Stomach (tissue), 8 donors: ENCODE measurements at regions not wholly inside any gene's neighbourhood (a gene's known extent, or its start where the extent isn't known, plus 50 kb on each side); places are given as distances from the start of the nearest gene placed in this dataset.
A peak's percentile ranks its signal among the peaks of the same experiment; 100 is the strongest.

ENCODE experiments used
- DNase-seq, 2 donors: peaks; one replicate each; pipeline versions ENCODE4 v3.0.0 to v3.0.0-alpha.2; 2013 to 2019
- H3K27ac ChIP-seq, 5 donors: fragments of 200-600 bp in 4 of 5; sonication (generic) in 4 of 5; one replicate each; pipeline ENCODE4 v1.5.1; 2013 to 2019; ENCODE audit warnings: mild to moderate bottlenecking in 1 of 5, moderate library complexity in 1 of 5
- H3K27me3 ChIP-seq, 3 donors: fragments of 200-600 bp; sonication (generic); one replicate each; pipeline ENCODE4 v1.5.1; 2017 to 2019; ENCODE audit warnings: mixed run types in 1 of 3
- H3K36me3 ChIP-seq, 4 donors: fragments of 200-600 bp; sonication (generic); 1 replicate in 3 of 4; 2 replicates in 1 of 4; pipeline ENCODE4 v1.5.1; 2016 to 2019
- H3K4me1 ChIP-seq, 4 donors: fragments of 200-600 bp; sonication (generic); one replicate each; pipeline ENCODE4 v1.5.1; 2016 to 2019
- H3K4me3 ChIP-seq, 4 donors: fragments of 200-600 bp; sonication (generic) in 3 of 4; one replicate each; pipeline ENCODE4 v1.5.1; 2016 to 2019; ENCODE audit warnings: mild to moderate bottlenecking in 1 of 4
- H3K9me3 ChIP-seq, 4 donors: fragments of 200-600 bp; sonication (generic); one replicate each; pipeline ENCODE4 v1.5.1; 2016 to 2019
- CTCF ChIP-seq, 7 experiments: fragments of 450-650 bp in 4 of 7; fragments of 200-600 bp in 3 of 7; sonication (generic) in 3 of 7; IDR thresholded peaks; one replicate each; pipeline ENCODE4 v1.5.1; 2016 to 2019; ENCODE audit warnings: antibody characterized with exemption in 7 of 7, control low read depth in 2 of 7, mild to moderate bottlenecking in 1 of 7
- EP300 ChIP-seq: sonication (generic); formaldehyde crosslinking; IDR thresholded peaks from one replicate; pipeline ENCODE4 v1.6.1; 2017; ENCODE audit warnings: antibody characterized with exemption
- POLR2A ChIP-seq, 4 donors: fragments of 450-650 bp; IDR thresholded peaks; one replicate each; pipeline ENCODE4 v1.6.1; 2016; ENCODE audit warnings: antibody characterized with exemption in 4 of 4, control low read depth in 2 of 4, mild to moderate bottlenecking in 1 of 4, moderate library complexity in 1 of 4
- POLR2AphosphoS5 ChIP-seq, 3 donors: sonication (generic); formaldehyde crosslinking; IDR thresholded peaks; one replicate each; pipeline ENCODE4 v1.6.1; 2016; ENCODE audit warnings: antibody characterized with exemption in 3 of 3
- WGBS, 5 donors: extraction: QIAGEN DNeasy Blood & Tissue Kit in 3 of 5; methylation state at CpG; one replicate each; pipeline versions ENCODE4 v1.1.5 to v1.1.7; 2013 to 2018; 5-methylcytosine and 5-hydroxymethylcytosine counted together
- intact Hi-C: fragments of 100-400 bp; cut with DNase I; formaldehyde crosslinking; loops from one replicate; pipeline ENCODE4 v1.15.1; 2023; ENCODE audit warnings: low total_unique reads
- donor health status: healthy with polysubstance abuse.
- donor health status: Bipolar disorder and iron deficiency.
- donor health status: healthy.

GRCh38 chr2:37832590-37833197 is 92.4 kb upstream of the RMDN2 start:
- no peaks in the 10 kb centered on the region for H3K27me3 ChIP-seq
- DNase-seq, result peak; percentile 92 to 93
- intact Hi-C loops, result loop anchor here (5.0 kb wide), 1 partner anchor 420 kb away; no protein-coding TSS in a partner anchor
- no peak overlapping the region for H3K4me3 ChIP-seq
- no peaks in the 10 kb centered on the region for H3K36me3 ChIP-seq
- H3K4me1 ChIP-seq, result peaks cover 0 to 23% (median 6%) of the 10 kb centered on the region in 4 donors
- TF ChIP-seq EP300, result no peak
- TF ChIP-seq POLR2A (IDR thresholded peaks at IDR 0.05), result no peak
- TF ChIP-seq POLR2AphosphoS5 (IDR thresholded peaks at IDR 0.05), result peak in 2 of 3 donors; percentile 45 to 73
- peak in 5 of 7 experiments; percentile 62 to 95 (median 80) for TF ChIP-seq CTCF (IDR thresholded peaks at IDR 0.05)
- no peak overlapping the region for H3K27ac ChIP-seq
- 24 to 36% (median 25%) methylated on average over 3 of the region's 3 CpGs for WGBS, 5 donors
- no peaks in the 10 kb centered on the region for H3K9me3 ChIP-seq

- no peaks in the 10 kb centered on the region for H3K27me3 ChIP-seq
- H3K27ac ChIP-seq, result no peak overlapping the region
- no peak for DNase-seq
- peaks cover 0 to 20% (median 6%) of the 10 kb centered on the region in 4 donors for H3K4me1 ChIP-seq
- TF ChIP-seq POLR2AphosphoS5 (IDR thresholded peaks at IDR 0.05), result no peak
- TF ChIP-seq POLR2A (IDR thresholded peaks at IDR 0.05), result no peak
- TF ChIP-seq CTCF (IDR thresholded peaks at IDR 0.05), result no peak
- intact Hi-C loops, result loop anchor here (5.0 kb wide), 1 partner anchor 421 kb away; no protein-coding TSS in a partner anchor
- no peak overlapping the region for H3K4me3 ChIP-seq
- WGBS, 5 donors, result 42 to 51% (median 43%) methylated on average over 7 of the region's 7 CpGs
- no peaks in the 10 kb centered on the region for H3K36me3 ChIP-seq
- H3K9me3 ChIP-seq, result no peaks in the 10 kb centered on the region
Observed at GRCh38 chr2:37833423-37833822, 91.7 kb upstream of the RMDN2 start.

- Histone ChIP-seq H3K27me3 (no peaks in the 10 kb centered on the region), H3K4me1 (peaks cover 0 to 15% (median 3%) of the 10 kb centered on the region in 4 donors), H3K27ac (peak overlapping the region in 1 of 5 donors; percentile 82), H3K36me3 (no peaks in the 10 kb centered on the region), H3K4me3 (no peak overlapping the region), H3K9me3 (no peaks in the 10 kb centered on the region)
- no peak for DNase-seq
- 76 to 97% (median 91%) methylated on average over 3 of the region's 3 CpGs for WGBS, 5 donors
- TF ChIP-seq CTCF (IDR thresholded peaks at IDR 0.05) (no peak), POLR2A (IDR thresholded peaks at IDR 0.05) (no peak), POLR2AphosphoS5 (IDR thresholded peaks at IDR 0.05) (no peak), EP300 (no peak)
- intact Hi-C loops, result no loop called here
Observed at GRCh38 chr2:37836270-37836669, 88.8 kb upstream of the RMDN2 start.

- WGBS, 5 donors, result 87 to 96% (median 93%) methylated on average over 6 of the region's 6 CpGs
- no peaks in the 10 kb centered on the region for H3K36me3 ChIP-seq
- H3K27me3 ChIP-seq, result no peaks in the 10 kb centered on the region
- H3K9me3 ChIP-seq, result no peaks in the 10 kb centered on the region
- intact Hi-C loops, result no loop called here
- H3K4me1 ChIP-seq, result peaks cover 0 to 15% (median 3%) of the 10 kb centered on the region in 4 donors
- DNase-seq, result no peak
- H3K4me3 ChIP-seq, result no peak overlapping the region
- peak overlapping the region in 2 of 5 donors; percentile 8 to 82 for H3K27ac ChIP-seq
- TF ChIP-seq POLR2A (IDR thresholded peaks at IDR 0.05), result no peak
- TF ChIP-seq CTCF (IDR thresholded peaks at IDR 0.05), result no peak
- TF ChIP-seq POLR2AphosphoS5 (IDR thresholded peaks at IDR 0.05), result no peak
- TF ChIP-seq EP300, result no peak
Observed at GRCh38 chr2:37836711-37837110, 88.4 kb upstream of the RMDN2 start.
